Activated T-helper 17 cell treated with anti-CD3 and anti-CD28 coated beads, Interleukin-2, amount 50 U/mL, for 72 hours (primary cell): ENCODE measurements at regions not wholly inside any gene's neighbourhood (a gene's known extent, or its start where the extent isn't known, plus 50 kb on each side); places are given as distances from the start of the nearest gene placed in this dataset.

ENCODE experiments used
- ATAC-seq: fragments of 150-1000 bp; cut with Tn5 transposase; replicated peaks from 2 replicates; pipeline ENCODE4 v1.10.0; 2021; ENCODE audit warnings: mild to moderate bottlenecking, moderate library complexity
- H3K27ac Mint-ChIP-seq: one replicate; pipeline ENCODE4 v1.8.0; 2022; ENCODE audit warnings: mixed read lengths
- H3K27me3 Mint-ChIP-seq: one replicate; pipeline ENCODE4 v1.8.0; 2022; ENCODE audit warnings: mixed read lengths
- H3K36me3 Mint-ChIP-seq: one replicate; pipeline ENCODE4 v1.8.0; 2022; ENCODE audit warnings: low read depth, mild to moderate bottlenecking, mixed read lengths
- H3K4me1 Mint-ChIP-seq: one replicate; pipeline ENCODE4 v1.8.0; 2022; ENCODE audit warnings: mixed read lengths
- H3K4me3 Mint-ChIP-seq: one replicate; pipeline ENCODE4 v1.8.0; 2022; ENCODE audit warnings: mild to moderate bottlenecking, mixed read lengths
- H3K9me3 Mint-ChIP-seq: one replicate; pipeline ENCODE4 v1.8.0; 2022; ENCODE audit warnings: mixed read lengths

GRCh38 chr13:61774903-61775302 lies 359.3 kb upstream of the PCDH20 start:
- H3K4me1 Mint-ChIP-seq = no peaks in the 10 kb centered on the region
- H3K27me3 Mint-ChIP-seq = no peaks in the 10 kb centered on the region
- H3K27ac Mint-ChIP-seq = no peak overlapping the region
- peaks cover 5% of the 10 kb centered on the region for H3K9me3 Mint-ChIP-seq
- H3K4me3 Mint-ChIP-seq = no peak overlapping the region
- no peak for ATAC-seq
- no peaks in the 10 kb centered on the region for H3K36me3 Mint-ChIP-seq

GRCh38 chr13:61770681-61771080 lies 355.0 kb upstream of the PCDH20 start:
- Mint-ChIP-seq H3K27me3 (no peaks in the 10 kb centered on the region), H3K9me3 (no peaks in the 10 kb centered on the region), H3K36me3 (no peaks in the 10 kb centered on the region), H3K4me3 (no peak overlapping the region), H3K27ac (no peak overlapping the region), H3K4me1 (no peaks in the 10 kb centered on the region)
- no peak for ATAC-seq

GRCh38 chr13:61768175-61768574 lies 352.5 kb upstream of the PCDH20 start:
- Mint-ChIP-seq H3K4me1 (no peaks in the 10 kb centered on the region), H3K36me3 (no peaks in the 10 kb centered on the region), H3K27ac (no peak overlapping the region), H3K27me3 (no peaks in the 10 kb centered on the region), H3K9me3 (no peaks in the 10 kb centered on the region), H3K4me3 (no peak overlapping the region)
- no peak for ATAC-seq

- no peaks in the 10 kb centered on the region for H3K36me3 Mint-ChIP-seq
- ATAC-seq = no peak
- no peak overlapping the region for H3K27ac Mint-ChIP-seq
- no peaks in the 10 kb centered on the region for H3K4me1 Mint-ChIP-seq
- no peaks in the 10 kb centered on the region for H3K9me3 Mint-ChIP-seq
- H3K27me3 Mint-ChIP-seq = no peaks in the 10 kb centered on the region
- H3K4me3 Mint-ChIP-seq = no peak overlapping the region
These were observed 351.0 kb upstream of the PCDH20 start for GRCh38 chr13:61766667-61767058.

GRCh38 chr13:61765940-61766666 lies 350.5 kb upstream of the PCDH20 start:
- no peak for ATAC-seq
- Mint-ChIP-seq H3K27me3 (no peaks in the 10 kb centered on the region), H3K27ac (no peak overlapping the region), H3K4me3 (no peak overlapping the region), H3K36me3 (no peaks in the 10 kb centered on the region), H3K9me3 (no peaks in the 10 kb centered on the region), H3K4me1 (no peaks in the 10 kb centered on the region)

- H3K4me3 Mint-ChIP-seq = no peak overlapping the region
- ATAC-seq = no peak
- H3K27me3 Mint-ChIP-seq = no peaks in the 10 kb centered on the region
- no peaks in the 10 kb centered on the region for H3K9me3 Mint-ChIP-seq
- H3K4me1 Mint-ChIP-seq = no peaks in the 10 kb centered on the region
- no peak overlapping the region for H3K27ac Mint-ChIP-seq
- no peaks in the 10 kb centered on the region for H3K36me3 Mint-ChIP-seq
These were observed 349.6 kb upstream of the PCDH20 start for GRCh38 chr13:61765181-61765742.

GRCh38 chr13:61761690-61762089 lies 346.0 kb upstream of the PCDH20 start:
- H3K4me1 Mint-ChIP-seq = no peaks in the 10 kb centered on the region
- no peaks in the 10 kb centered on the region for H3K36me3 Mint-ChIP-seq
- ATAC-seq = no peak
- no peaks in the 10 kb centered on the region for H3K27me3 Mint-ChIP-seq
- H3K4me3 Mint-ChIP-seq = no peak overlapping the region
- no peaks in the 10 kb centered on the region for H3K9me3 Mint-ChIP-seq
- H3K27ac Mint-ChIP-seq = no peak overlapping the region

GRCh38 chr13:61760102-61760501 lies 344.5 kb upstream of the PCDH20 start:
- H3K4me3 Mint-ChIP-seq = no peak overlapping the region
- no peaks in the 10 kb centered on the region for H3K4me1 Mint-ChIP-seq
- ATAC-seq = no peak
- H3K9me3 Mint-ChIP-seq = peaks cover 3% of the 10 kb centered on the region
- H3K27me3 Mint-ChIP-seq = no peaks in the 10 kb centered on the region
- no peak overlapping the region for H3K27ac Mint-ChIP-seq
- H3K36me3 Mint-ChIP-seq = no peaks in the 10 kb centered on the region

- no peak for ATAC-seq
- peaks cover 11% of the 10 kb centered on the region for H3K9me3 Mint-ChIP-seq
- H3K4me3 Mint-ChIP-seq = no peak overlapping the region
- no peaks in the 10 kb centered on the region for H3K36me3 Mint-ChIP-seq
- H3K4me1 Mint-ChIP-seq = no peaks in the 10 kb centered on the region
- no peak overlapping the region for H3K27ac Mint-ChIP-seq
- no peaks in the 10 kb centered on the region for H3K27me3 Mint-ChIP-seq
These were observed 340.4 kb upstream of the PCDH20 start for GRCh38 chr13:61756031-61756430.

- ATAC-seq = no peak
- Mint-ChIP-seq H3K36me3 (no peaks in the 10 kb centered on the region), H3K27me3 (no peaks in the 10 kb centered on the region), H3K27ac (no peak overlapping the region), H3K4me3 (no peak overlapping the region), H3K9me3 (peaks cover 8% of the 10 kb centered on the region), H3K4me1 (no peaks in the 10 kb centered on the region)
These were observed 335.4 kb upstream of the PCDH20 start for GRCh38 chr13:61751039-61751438.

- H3K9me3 Mint-ChIP-seq = peaks cover 3% of the 10 kb centered on the region
- H3K27ac Mint-ChIP-seq = no peak overlapping the region
- H3K36me3 Mint-ChIP-seq = no peaks in the 10 kb centered on the region
- ATAC-seq = no peak
- H3K4me1 Mint-ChIP-seq = no peaks in the 10 kb centered on the region
- no peaks in the 10 kb centered on the region for H3K27me3 Mint-ChIP-seq
- H3K4me3 Mint-ChIP-seq = no peak overlapping the region
These were observed 322.6 kb upstream of the PCDH20 start for GRCh38 chr13:61738236-61738750.

GRCh38 chr13:61734683-61735082 lies 319.0 kb upstream of the PCDH20 start:
- Mint-ChIP-seq H3K4me1 (no peaks in the 10 kb centered on the region), H3K9me3 (peaks cover 3% of the 10 kb centered on the region), H3K27me3 (no peaks in the 10 kb centered on the region), H3K27ac (no peak overlapping the region), H3K4me3 (no peak overlapping the region), H3K36me3 (no peaks in the 10 kb centered on the region)
- no peak for ATAC-seq

- ATAC-seq = no peak
- no peak overlapping the region for H3K27ac Mint-ChIP-seq
These were observed 312.8 kb upstream of the PCDH20 start for GRCh38 chr13:61728471-61728870.

GRCh38 chr13:61727767-61728166 lies 312.1 kb upstream of the PCDH20 start:
- H3K9me3 Mint-ChIP-seq = peaks cover 18% of the 10 kb centered on the region
- no peak for ATAC-seq
- H3K4me3 Mint-ChIP-seq = no peak overlapping the region
- H3K27ac Mint-ChIP-seq = no peak overlapping the region
- no peaks in the 10 kb centered on the region for H3K4me1 Mint-ChIP-seq
- H3K36me3 Mint-ChIP-seq = no peaks in the 10 kb centered on the region
- H3K27me3 Mint-ChIP-seq = no peaks in the 10 kb centered on the region

More at GRCh38 chr13:61728471-61728870, 312.8 kb upstream of the PCDH20 start:
- Mint-ChIP-seq H3K4me3 (no peak overlapping the region), H3K9me3 (peaks cover 13% of the 10 kb centered on the region), H3K4me1 (no peaks in the 10 kb centered on the region), H3K27me3 (no peaks in the 10 kb centered on the region), H3K36me3 (no peaks in the 10 kb centered on the region)

- peaks cover 21% of the 10 kb centered on the region for H3K9me3 Mint-ChIP-seq
These were observed 310.2 kb upstream of the PCDH20 start for GRCh38 chr13:61725806-61726205.

More at GRCh38 chr13:61725806-61726205, 310.2 kb upstream of the PCDH20 start:
- no peak overlapping the region for H3K27ac Mint-ChIP-seq
- ATAC-seq = no peak
- H3K4me1 Mint-ChIP-seq = no peaks in the 10 kb centered on the region
- no peaks in the 10 kb centered on the region for H3K36me3 Mint-ChIP-seq
- no peak overlapping the region for H3K4me3 Mint-ChIP-seq
- no peaks in the 10 kb centered on the region for H3K27me3 Mint-ChIP-seq
